NAMALWA (cell line): ENCODE measurements at regions not wholly inside any gene's neighbourhood (a gene's known extent, or its start where the extent isn't known, plus 50 kb on each side); places are given as distances from the start of the nearest gene placed in this dataset.

Experiments
- DNase-seq: peaks from one replicate; pipeline ENCODE4 v3.0.0-alpha.2; 2015; ENCODE audit warnings: low spot score

DNA sequence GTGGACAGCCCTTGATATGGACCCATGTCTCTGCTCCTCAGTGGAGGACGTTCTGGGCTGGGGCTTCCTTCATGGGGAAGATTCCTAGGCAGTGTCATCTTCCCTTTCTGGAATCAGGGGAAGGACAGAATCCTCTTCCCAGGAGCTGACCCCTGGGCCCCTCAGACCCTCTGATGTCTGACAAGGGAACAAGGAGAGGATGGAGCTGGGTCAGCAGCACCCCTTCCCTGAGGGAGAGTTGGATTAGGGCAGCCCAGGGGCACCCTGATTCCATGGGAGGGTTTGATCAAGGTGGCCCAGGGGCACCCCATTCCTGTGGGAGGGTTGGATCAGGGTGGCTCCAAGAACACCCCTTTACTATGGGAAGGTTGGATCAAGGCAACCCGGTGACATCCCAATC, 86.5 kb downstream of the ACKR3 start:
- no peak for DNase-seq

DNA sequence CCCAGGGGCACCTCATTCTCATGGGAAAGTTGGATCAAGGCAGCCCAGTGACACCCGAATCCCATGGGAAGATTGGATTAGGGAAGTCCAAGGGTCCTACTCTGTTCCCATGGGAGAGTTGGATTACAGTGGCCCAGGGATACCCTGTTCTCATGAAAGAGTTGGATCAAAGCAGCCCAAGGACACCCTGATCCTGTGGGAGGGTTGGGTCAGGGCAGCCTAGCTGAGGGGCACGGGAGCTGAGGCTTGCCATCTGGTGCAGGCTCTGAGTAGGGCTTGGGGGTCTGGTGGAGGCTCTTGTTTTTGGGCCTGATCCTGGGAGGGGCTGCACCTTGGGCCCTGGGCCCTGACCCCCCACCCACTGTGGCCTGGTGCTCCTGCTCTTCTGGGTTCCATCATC, 87.1 kb downstream of the ACKR3 start:
- no peak for DNase-seq

GRCh38 chr2:236657215-236657614, 87.6 kb downstream of the ACKR3 start:
- DNase-seq, result no peak

DNA sequence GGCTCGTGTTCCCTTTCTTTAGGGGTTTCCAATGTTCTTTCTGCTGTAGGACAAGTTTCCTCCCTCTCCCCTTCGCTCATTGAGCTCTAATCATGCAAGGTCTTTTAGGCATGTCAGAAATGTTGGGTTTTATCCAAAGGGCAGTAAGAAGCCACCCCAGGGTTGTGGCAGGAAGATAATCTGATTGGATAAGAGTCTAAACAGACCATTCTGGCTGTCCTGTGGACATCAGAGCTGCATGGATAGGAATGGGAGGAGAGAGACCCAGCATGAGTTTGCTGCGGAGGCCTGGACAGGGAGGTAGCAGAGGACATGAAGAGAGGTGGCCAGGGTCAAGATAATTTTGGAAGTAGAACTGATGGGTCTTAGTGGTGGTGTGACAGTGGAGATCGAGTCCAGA, 88.2 kb downstream of the ACKR3 start:
- DNase-seq, result no peak

DNA sequence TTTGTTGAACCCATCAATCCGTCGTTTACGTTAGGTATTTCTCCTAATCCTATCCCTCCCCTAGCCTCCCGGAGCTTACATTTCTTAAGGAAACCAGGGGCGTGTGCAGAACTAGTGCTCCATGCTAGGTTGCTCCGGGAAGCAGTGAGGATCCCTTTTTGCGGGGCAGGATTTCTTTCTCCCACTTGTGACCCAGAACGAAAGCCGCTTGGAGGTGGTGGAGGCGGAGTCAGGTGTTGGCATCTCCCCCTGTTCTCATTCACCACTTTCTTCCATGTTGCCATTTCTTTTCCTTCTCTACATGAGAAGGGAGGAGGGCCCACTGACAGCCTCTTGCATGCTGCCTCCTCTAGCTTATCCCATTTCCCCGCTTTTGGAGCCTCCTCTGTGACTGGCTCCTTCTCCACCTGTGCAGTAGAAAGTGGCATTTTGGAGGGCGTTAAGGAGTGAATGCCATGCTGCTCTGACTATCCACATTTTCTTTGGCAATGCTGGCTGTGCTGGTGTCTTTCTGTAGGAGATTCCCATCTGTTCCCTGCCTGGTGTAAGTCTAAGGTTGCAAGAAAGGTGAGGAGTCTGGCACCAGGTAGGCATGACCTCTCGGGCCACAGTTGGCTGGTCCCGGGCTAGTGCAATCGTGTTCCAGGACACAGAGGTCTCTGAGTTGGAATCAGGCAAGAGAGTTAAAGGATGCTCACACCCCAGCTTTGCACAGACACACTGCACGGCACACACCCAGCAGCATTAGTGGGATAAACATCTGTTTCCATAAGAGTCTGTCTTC, 89.5 kb downstream of the ACKR3 start:
- no peak for DNase-seq

- no peak for DNase-seq
Measured at GRCh38 chr2:236659758-236660150, 90.1 kb downstream of the ACKR3 start.

DNA sequence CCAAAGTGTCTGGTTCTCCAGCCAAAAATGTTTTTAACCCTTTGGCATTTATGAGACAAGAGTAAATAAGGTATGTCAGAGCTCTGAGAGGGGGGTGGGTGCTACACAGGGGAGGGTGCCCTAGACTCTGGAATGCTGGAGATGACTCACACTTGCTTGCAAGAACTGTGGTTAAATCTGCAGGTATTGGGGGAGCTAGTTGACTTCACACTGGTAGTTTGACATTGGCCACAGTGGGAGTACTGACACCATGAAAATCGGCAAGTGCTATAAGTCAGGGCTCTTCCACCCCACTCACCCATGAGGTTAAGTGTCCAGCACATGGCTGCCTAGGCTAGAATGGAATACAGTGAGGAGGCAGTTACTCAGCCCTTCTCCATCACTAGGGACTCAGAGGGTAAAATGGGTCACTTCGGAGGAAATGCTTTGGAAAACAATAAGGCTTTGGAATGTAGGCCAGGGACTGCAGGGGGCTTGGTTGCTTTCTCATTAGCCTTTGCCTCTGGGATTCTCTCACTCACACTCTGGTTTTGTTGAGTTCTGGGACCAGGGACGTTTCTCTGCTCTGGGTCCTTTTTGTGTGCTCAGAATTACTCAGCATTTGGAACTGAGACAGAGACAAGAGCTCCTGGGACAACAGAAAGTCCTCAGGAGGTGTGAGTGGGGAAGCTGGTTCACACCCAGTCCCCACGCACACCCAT, 91.6 kb downstream of the ACKR3 start:
- DNase-seq, result no peak

DNA sequence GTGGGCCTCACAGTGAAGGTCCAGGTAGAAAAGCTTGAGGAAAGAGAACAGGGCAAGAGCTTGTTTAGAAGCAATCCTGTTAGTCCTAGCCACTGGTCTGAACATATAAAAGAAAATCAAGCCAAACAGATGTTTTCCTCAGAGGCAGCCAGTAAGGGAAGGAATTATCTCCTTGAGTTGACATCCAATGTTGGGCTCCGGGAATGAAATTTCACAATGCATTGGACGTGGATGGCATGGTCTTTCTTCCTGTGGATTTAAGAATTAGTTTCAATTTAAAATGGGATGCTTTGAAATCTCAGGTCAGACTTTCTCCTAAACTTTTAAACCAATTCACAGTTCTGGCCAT, 92.1 kb downstream of the ACKR3 start:
- DNase-seq, result no peak

DNA sequence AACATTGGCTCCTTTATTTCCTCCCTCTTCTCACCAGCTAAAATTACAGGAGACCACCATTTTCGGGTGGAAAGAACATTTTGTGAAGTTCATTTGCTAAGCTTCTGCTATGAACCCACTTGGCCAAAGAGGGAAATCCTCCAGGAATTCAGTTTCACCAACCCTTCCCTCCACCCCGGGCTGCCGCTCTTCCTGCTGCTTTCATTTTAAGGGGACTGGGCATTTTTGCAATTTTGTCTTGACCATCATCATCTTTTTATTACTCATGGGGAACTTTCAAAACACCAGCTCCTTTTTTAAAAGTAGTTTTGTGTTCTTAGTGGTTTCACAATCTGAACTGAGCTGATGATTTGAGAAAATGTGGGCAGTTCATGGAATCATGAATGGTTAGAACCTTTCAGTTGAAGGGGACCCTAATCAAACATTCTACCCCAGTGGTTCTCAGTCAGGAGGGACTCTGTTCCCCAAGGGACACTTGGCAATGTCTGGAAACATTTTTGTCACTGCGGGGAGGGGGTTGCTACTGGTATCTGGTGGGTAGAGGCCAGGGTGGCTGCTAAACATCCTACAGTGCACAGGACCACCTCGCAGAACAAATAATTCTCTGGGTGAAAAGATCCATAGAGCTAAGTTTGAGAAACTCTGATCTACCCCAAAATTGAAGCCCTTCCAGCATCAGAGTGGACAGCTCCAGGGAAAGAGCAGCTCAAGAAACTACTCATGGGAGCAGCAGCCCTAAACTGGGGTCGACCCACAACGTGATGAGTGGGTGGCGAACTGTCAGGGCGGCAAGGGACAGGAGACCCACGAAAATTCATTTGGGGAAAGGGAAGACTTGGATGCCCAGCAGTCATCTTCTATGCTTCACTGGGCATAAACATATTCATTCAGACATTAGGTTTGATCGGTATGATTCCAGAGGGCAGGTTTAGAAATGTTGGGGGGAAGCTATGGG, 92.9 kb downstream of the ACKR3 start:
- no peak for DNase-seq

DNA sequence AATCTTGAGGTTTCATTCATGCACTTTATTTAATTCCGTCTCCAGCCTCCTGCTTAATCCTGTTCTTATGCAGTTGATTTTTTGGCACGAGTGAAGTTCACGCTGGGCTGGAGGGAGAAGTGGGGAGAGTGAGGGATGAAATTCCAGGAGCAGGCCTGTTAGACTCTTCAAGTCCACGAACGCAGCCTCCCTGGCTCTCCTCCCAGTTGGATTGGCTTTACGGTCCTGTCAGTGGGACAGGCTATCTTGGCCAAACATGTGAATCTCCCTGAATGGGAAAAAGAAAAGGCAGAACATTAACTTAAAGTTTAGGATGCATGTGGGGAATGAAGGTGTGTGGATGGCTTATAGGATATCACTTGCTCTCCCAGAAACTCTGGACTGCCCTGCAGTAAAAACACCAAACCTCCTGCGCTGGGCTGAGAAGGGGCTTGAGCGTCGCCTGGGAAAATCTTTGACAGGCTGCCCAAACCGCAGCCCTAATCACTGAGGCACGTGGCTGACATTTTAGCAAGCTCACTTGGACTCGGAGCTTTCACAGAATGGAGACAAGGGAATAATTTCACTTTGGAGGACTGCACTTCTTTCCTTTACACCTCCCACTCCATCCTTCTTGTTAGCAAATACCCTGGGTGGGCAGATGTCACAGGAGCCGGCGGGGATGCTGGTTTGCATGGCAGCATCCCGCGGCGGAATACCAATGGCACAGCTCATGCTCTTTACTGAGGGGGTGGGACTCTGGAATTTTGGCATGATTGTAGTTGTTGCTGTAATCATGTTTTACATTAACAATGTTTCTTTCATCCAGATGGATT, 93.9 kb downstream of the ACKR3 start:
- DNase-seq, result no peak

- DNase-seq, result no peak
Measured at GRCh38 chr2:236664136-236664535, 94.5 kb downstream of the ACKR3 start.

GRCh38 chr2:236665101-236665500, 95.5 kb downstream of the ACKR3 start:
- no peak for DNase-seq

- no peak for DNase-seq
Measured at GRCh38 chr2:236665572-236666118, 96.0 kb downstream of the ACKR3 start.

- DNase-seq, result no peak
Measured at GRCh38 chr2:236666646-236667204, 97.1 kb downstream of the ACKR3 start.

- no peak for DNase-seq
Measured at GRCh38 chr2:236667526-236667925, 97.9 kb downstream of the ACKR3 start.

- no peak for DNase-seq
Measured at GRCh38 chr2:236668531-236668969, 98.9 kb downstream of the ACKR3 start.

- DNase-seq, result no peak
Measured at GRCh38 chr2:236670235-236670620, 100.6 kb downstream of the ACKR3 start.

DNA sequence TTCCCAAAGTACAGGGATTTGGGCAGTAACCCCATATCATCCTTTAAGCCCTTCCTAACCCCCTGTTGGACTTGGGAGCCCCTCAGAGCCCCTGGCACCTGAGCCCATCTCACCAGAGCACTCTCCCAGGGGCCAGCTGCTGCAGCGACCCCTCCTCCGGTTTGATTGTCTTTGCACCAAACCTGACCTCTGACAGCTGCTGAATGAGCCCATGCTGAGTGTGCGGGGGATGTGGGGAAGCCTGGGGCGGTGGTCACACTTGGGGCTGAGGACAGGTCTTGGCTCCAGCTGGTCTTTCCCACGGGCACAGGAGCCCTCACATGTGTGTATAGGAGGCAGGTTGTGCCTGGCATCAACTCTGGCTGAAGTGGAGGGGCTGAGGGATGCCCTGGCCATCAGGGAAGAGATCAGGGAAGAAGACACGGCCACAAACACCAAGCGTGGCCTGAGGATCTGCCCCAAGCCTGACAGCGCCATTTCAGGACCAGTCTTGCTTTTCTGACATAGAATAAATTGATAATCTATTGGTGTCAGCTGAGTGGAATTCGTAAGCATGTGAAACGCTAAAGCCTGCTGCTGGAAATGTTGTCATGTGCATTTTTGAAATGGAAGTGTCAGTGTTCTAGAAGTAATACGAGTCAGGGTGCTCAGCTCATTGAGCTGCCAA, 102.4 kb downstream of the ACKR3 start:
- no peak for DNase-seq

DNA sequence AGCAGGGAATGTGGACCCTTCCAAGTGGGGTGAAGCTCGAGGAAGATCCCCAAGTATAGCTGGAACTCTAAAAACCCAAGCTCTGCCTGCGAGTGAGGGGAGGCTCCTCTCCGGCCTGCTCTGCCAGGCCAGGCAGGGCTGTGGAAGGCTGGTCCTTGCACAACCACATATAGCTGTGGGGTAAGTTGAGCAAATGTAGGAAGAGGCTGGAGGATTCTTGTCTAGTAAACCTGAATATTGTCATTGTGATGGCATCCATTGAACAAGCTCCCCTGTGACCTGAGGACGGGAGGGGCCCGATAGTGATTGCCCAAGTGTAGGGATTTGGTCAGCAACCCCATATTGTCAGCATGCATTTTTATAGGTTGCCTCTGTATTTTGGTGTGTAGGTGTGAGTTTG, 103.0 kb downstream of the ACKR3 start:
- no peak for DNase-seq

- no peak for DNase-seq
Measured at GRCh38 chr2:236673126-236673822, 103.6 kb downstream of the ACKR3 start.
